Caco-2 (cell line): ENCODE measurements at regions not wholly inside any gene's neighbourhood (a gene's known extent, or its start where the extent isn't known, plus 50 kb on each side); places are given as distances from the start of the nearest gene placed in this dataset.

Experiments used
- BruUV-seq: library from RNA; stranded (reverse); fragments of 400-500 nt; replicated peaks from 2 replicates; lab custom pipeline; 2021; lab: Mats Ljungman, UMichigan
- CTCF ChIA-PET: fragments of 300-600 bp; sonication (Branson Sonifier 250); formaldehyde crosslinking; loops from one replicate; lab custom pipeline; 2022; ENCODE audit warnings: antibody characterized with exemption; lab: Charles Lee
- POLR2A ChIA-PET: fragments of 300-600 bp; sonication (Branson Sonifier 250); formaldehyde crosslinking; loops from one replicate; lab custom pipeline; 2022; ENCODE audit warnings: antibody characterized with exemption; lab: Charles Lee
- DNase-seq, 2 experiments: peaks; one replicate each; pipeline versions ENCODE4 v3.0.0 to v3.0.0-alpha.2; 2020 to 2022
- H3K27me3 ChIP-seq: replicated peaks from 2 replicates; pipeline ENCODE4 v1.6.0; 2011; ENCODE audit warnings: low read length; ENCODE audit not compliant: control insufficient read depth, insufficient read depth
- H3K36me3 ChIP-seq: 2 replicates; pipeline ENCODE4 v1.5.1; 2011; ENCODE audit warnings: low read length; ENCODE audit not compliant: control insufficient read depth, insufficient read depth
- H3K4me1 ChIP-seq: fragments of 250-450 bp; sonication (Bioruptor Pico); 2 replicates; pipeline ENCODE4 v1.5.1; 2020; ENCODE audit warnings: mild to moderate bottlenecking
- H3K4me3 ChIP-seq: 2 replicates; pipeline ENCODE4 v1.5.1; 2011; ENCODE audit warnings: low read depth, mild to moderate bottlenecking, control low read depth, low read length
- H3K9me3 ChIP-seq: fragments of 250-450 bp; sonication (Bioruptor Pico); 2 replicates; pipeline ENCODE4 v1.5.1; 2020; ENCODE audit warnings: mild to moderate bottlenecking, moderate library complexity
- H3K27ac Mint-ChIP-seq: one replicate; pipeline ENCODE4 v1.8.0; 2022; ENCODE audit warnings: mixed read lengths; ENCODE audit not compliant: unreplicated experiment
- H3K27me3 Mint-ChIP-seq: one replicate; pipeline ENCODE4 v1.8.0; 2022; ENCODE audit warnings: mixed read lengths; ENCODE audit not compliant: insufficient read depth, unreplicated experiment
- H3K36me3 Mint-ChIP-seq: one replicate; pipeline ENCODE4 v1.8.0; 2022; ENCODE audit warnings: mild to moderate bottlenecking, mixed read lengths; ENCODE audit not compliant: insufficient read depth, unreplicated experiment
- H3K4me1 Mint-ChIP-seq: one replicate; pipeline ENCODE4 v1.8.0; 2022; ENCODE audit warnings: low read depth, mixed read lengths; ENCODE audit not compliant: unreplicated experiment
- H3K4me3 Mint-ChIP-seq: one replicate; pipeline ENCODE4 v1.8.0; 2022; ENCODE audit warnings: mild to moderate bottlenecking, moderate library complexity, mixed read lengths; ENCODE audit not compliant: unreplicated experiment
- H3K9me3 Mint-ChIP-seq: one replicate; pipeline ENCODE4 v1.8.0; 2022; ENCODE audit warnings: mixed read lengths; ENCODE audit not compliant: unreplicated experiment
- intact Hi-C: fragments of 100-400 bp; cut with micrococcal nuclease; formaldehyde crosslinking; loops from one replicate; pipeline ENCODE4 v1.10.0; 2022; ENCODE audit not compliant: unreplicated experiment
- TF ChIP-seq, protein P1 (sequence below), 2 experiments: fragments of 200-600 bp in 1 of 2; IDR thresholded peaks; 1 replicate in 1 of 2; 2 replicates in 1 of 2; pipeline versions ENCODE4 v1.5.1 to v1.8.0; 2011 to 2022; ENCODE audit warnings: antibody characterized with exemption in 1 of 2, control low read depth in 1 of 2, inconsistent platforms in 1 of 2, low read depth in 1 of 2, low read length in 1 of 2, mild to moderate bottlenecking in 1 of 2, moderate library complexity in 1 of 2; ENCODE audit not compliant: insufficient read depth in 1 of 2, severe bottlenecking in 1 of 2, unreplicated experiment in 1 of 2

- Histone ChIP-seq H3K9me3 (no peaks in the 10 kb centered on the region), H3K27me3 (no peaks in the 10 kb centered on the region), H3K36me3 (no peaks in the 10 kb centered on the region), H3K4me3 (no peak overlapping the region), H3K4me1 (no peaks in the 10 kb centered on the region)
- H3K4me1 Mint-ChIP-seq: no peaks in the 10 kb centered on the region
- BruUV-seq: no TSS peak
- no peak overlapping the region for H3K27ac Mint-ChIP-seq
- H3K36me3 Mint-ChIP-seq: no peaks in the 10 kb centered on the region
- no peaks in the 10 kb centered on the region for H3K9me3 Mint-ChIP-seq
- no peak overlapping the region for H3K4me3 Mint-ChIP-seq
- DNase-seq: no peak
- intact Hi-C loops: loop anchor here (5.0 kb wide), 1 partner anchor 1454 kb away; no protein-coding TSS in a partner anchor
- H3K27me3 Mint-ChIP-seq: peaks cover 11% of the 10 kb centered on the region
- ChIA-PET POLR2A (no interaction called here), CTCF (interaction anchor here (0.6 kb wide), 1 partner anchor 1932 kb away, joined by 5 read pairs; no protein-coding TSS in a partner anchor)
- TF ChIP-seq, protein P1, sequence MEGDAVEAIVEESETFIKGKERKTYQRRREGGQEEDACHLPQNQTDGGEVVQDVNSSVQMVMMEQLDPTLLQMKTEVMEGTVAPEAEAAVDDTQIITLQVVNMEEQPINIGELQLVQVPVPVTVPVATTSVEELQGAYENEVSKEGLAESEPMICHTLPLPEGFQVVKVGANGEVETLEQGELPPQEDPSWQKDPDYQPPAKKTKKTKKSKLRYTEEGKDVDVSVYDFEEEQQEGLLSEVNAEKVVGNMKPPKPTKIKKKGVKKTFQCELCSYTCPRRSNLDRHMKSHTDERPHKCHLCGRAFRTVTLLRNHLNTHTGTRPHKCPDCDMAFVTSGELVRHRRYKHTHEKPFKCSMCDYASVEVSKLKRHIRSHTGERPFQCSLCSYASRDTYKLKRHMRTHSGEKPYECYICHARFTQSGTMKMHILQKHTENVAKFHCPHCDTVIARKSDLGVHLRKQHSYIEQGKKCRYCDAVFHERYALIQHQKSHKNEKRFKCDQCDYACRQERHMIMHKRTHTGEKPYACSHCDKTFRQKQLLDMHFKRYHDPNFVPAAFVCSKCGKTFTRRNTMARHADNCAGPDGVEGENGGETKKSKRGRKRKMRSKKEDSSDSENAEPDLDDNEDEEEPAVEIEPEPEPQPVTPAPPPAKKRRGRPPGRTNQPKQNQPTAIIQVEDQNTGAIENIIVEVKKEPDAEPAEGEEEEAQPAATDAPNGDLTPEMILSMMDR (IDR thresholded peaks at IDR 0.05; ENCODE audit: insufficient read depth in 1 of 2, low read depth in 1 of 2, low read length in 1 of 2, severe bottlenecking in 1 of 2, unreplicated experiment in 1 of 2): no peak
These were observed 211.6 kb downstream of the RNF144B start for GRCh38 chr6:18598551-18599264.

- no peaks in the 10 kb centered on the region for H3K27me3 ChIP-seq
- POLR2A ChIA-PET: no interaction called here
- no peak overlapping the region for H3K4me3 ChIP-seq
- CTCF ChIA-PET: interaction anchor here (0.6 kb wide), 1 partner anchor 282 kb away, joined by 3 read pairs; no protein-coding TSS in a partner anchor
- H3K4me1 ChIP-seq: no peaks in the 10 kb centered on the region
- no peaks in the 10 kb centered on the region for H3K36me3 ChIP-seq
- no peaks in the 10 kb centered on the region for H3K9me3 ChIP-seq
- Mint-ChIP-seq H3K27me3 (peaks cover 12% of the 10 kb centered on the region), H3K9me3 (no peaks in the 10 kb centered on the region), H3K4me3 (no peak overlapping the region), H3K36me3 (no peaks in the 10 kb centered on the region), H3K27ac (no peak overlapping the region), H3K4me1 (no peaks in the 10 kb centered on the region)
- no peak for DNase-seq
- intact Hi-C loops: no loop called here
- BruUV-seq: no TSS peak
- TF ChIP-seq, protein P1 (IDR thresholded peaks at IDR 0.05; ENCODE audit: insufficient read depth in 1 of 2, low read depth in 1 of 2, low read length in 1 of 2, severe bottlenecking in 1 of 2, unreplicated experiment in 1 of 2): no peak
These were observed 213.1 kb downstream of the RNF144B start for GRCh38 chr6:18600255-18600654.

- POLR2A ChIA-PET: no interaction called here
- Histone ChIP-seq H3K4me1 (no peaks in the 10 kb centered on the region), H3K4me3 (no peak overlapping the region), H3K36me3 (no peaks in the 10 kb centered on the region), H3K9me3 (no peaks in the 10 kb centered on the region), H3K27me3 (no peaks in the 10 kb centered on the region)
- TF ChIP-seq, protein P1 (IDR thresholded peaks at IDR 0.05; ENCODE audit: insufficient read depth in 1 of 2, low read depth in 1 of 2, low read length in 1 of 2, severe bottlenecking in 1 of 2, unreplicated experiment in 1 of 2): no peak
- no peak for DNase-seq
- Mint-ChIP-seq H3K9me3 (no peaks in the 10 kb centered on the region), H3K27me3 (peaks cover 13% of the 10 kb centered on the region), H3K36me3 (no peaks in the 10 kb centered on the region), H3K4me1 (no peaks in the 10 kb centered on the region), H3K27ac (no peak overlapping the region), H3K4me3 (no peak overlapping the region)
- intact Hi-C loops: no loop called here
- no TSS peak for BruUV-seq
- CTCF ChIA-PET: no interaction called here
These were observed 214.4 kb downstream of the RNF144B start for GRCh38 chr6:18601516-18602020.
